ENCODE measurements at regions not wholly inside any gene's neighbourhood (a gene's known extent, or its start where the extent isn't known, plus 50 kb on each side); places are given as distances from the start of the nearest gene placed in this dataset.

GRCh38 chr3:39559543-39559942 lies 92.1 kb downstream of the MOBP start:
- TF ChIP-seq NR1H2 (CRISPR knock-in tag; IDR thresholded peaks at IDR 0.05) (no peak), EZH2 (IDR thresholded peaks at IDR 0.05; ENCODE audit: borderline replicate concordance, low read depth, low read length) (no peak), ETV1 (tag; conservative IDR thresholded peaks at IDR 0.05; ENCODE audit: low read depth) (no peak), ZNF140 (CRISPR knock-in tag; IDR thresholded peaks at IDR 0.05) (no peak)
- FAIRE-seq = no peak
- Histone ChIP-seq H3K27ac (ENCODE audit: extremely low read depth, low read depth, low read length) (no peak overlapping the region), H3K9me1 (ENCODE audit: control insufficient read depth, insufficient read depth, low read length) (no peaks in the 10 kb centered on the region), H2AFZ (ENCODE audit: low read depth, low read length) (no peak overlapping the region), H3K79me2 (ENCODE audit: control insufficient read depth, insufficient read depth, low read length) (no peaks in the 10 kb centered on the region), H3K9me3 (replicated peaks; ENCODE audit: control insufficient read depth, insufficient read depth, low read depth, low read length) (no peaks in the 10 kb centered on the region), H3K4me1 (replicated peaks in 1 of 2; ENCODE audit: control insufficient read depth in 2 of 2, insufficient read depth in 2 of 2, low read length in 2 of 2) (no peaks in the 10 kb centered on the region), H3K9ac (ENCODE audit: insufficient read depth in 1 of 2, low read depth in 2 of 2, low read length in 2 of 2) (no peak overlapping the region), H3K36me3 (ENCODE audit: control insufficient read depth, insufficient read depth, low read length) (no peaks in the 10 kb centered on the region), H3K4me2 (ENCODE audit: insufficient read depth, low read length) (no peak overlapping the region), H3K4me3 (no peak overlapping the region), H3K27me3 (ENCODE audit: control insufficient read depth in 2 of 2, insufficient read depth in 2 of 2, low read length in 2 of 2) (no peaks in the 10 kb centered on the region; a peak in 1 of 5 replicates), H4K20me1 (replicated peaks; ENCODE audit: control insufficient read depth, insufficient read depth, low read length) (no peaks in the 10 kb centered on the region)
- POLR2A ChIA-PET = no interaction called here
- no peak for DNase-seq (ENCODE audit: extremely low read depth in 1 of 4, low spot score in 3 of 4)
- intact Hi-C loops (cut with micrococcal nuclease) = no loop called here
- in situ Hi-C loops (cut with MboI) = no loop called here
- CTCF ChIA-PET (ENCODE audit: low intra/inter-chr PET ratio) = no interaction called here
- ATAC-seq = no peak
- no TSS peak for BruUV-seq (replicated peaks)

- in situ Hi-C loops (cut with MboI) (no loop called here), intact Hi-C loops (cut with micrococcal nuclease) (no loop called here)
- FAIRE-seq (no peak), DNase-seq (ENCODE audit: extremely low read depth in 1 of 4, low spot score in 3 of 4) (no peak), ATAC-seq (no peak)
- no peak overlapping the region for H2AFZ ChIP-seq (ENCODE audit: low read depth, low read length)
- CTCF ChIA-PET (ENCODE audit: low intra/inter-chr PET ratio) = no interaction called here
- H4K20me1 ChIP-seq (replicated peaks; ENCODE audit: control insufficient read depth, insufficient read depth, low read length) = no peaks in the 10 kb centered on the region
- no peaks in the 10 kb centered on the region for H3K9me1 ChIP-seq (ENCODE audit: control insufficient read depth, insufficient read depth, low read length)
- H3K27ac ChIP-seq (ENCODE audit: extremely low read depth, low read depth, low read length) = no peak overlapping the region
- H3K36me3 ChIP-seq (ENCODE audit: control insufficient read depth, insufficient read depth, low read length) = no peaks in the 10 kb centered on the region
- H3K27me3 ChIP-seq (ENCODE audit: control insufficient read depth in 2 of 2, insufficient read depth in 2 of 2, low read length in 2 of 2) = peaks cover 0 to 11% of the 10 kb centered on the region in 2 experiments; a peak in 1 of 5 replicates
- H3K4me3 ChIP-seq = no peak overlapping the region
- H3K9me3 ChIP-seq (replicated peaks; ENCODE audit: control insufficient read depth, insufficient read depth, low read depth, low read length) = no peaks in the 10 kb centered on the region
- no peak overlapping the region for H3K9ac ChIP-seq (ENCODE audit: insufficient read depth in 1 of 2, low read depth in 2 of 2, low read length in 2 of 2)
- no peak overlapping the region for H3K4me2 ChIP-seq (ENCODE audit: insufficient read depth, low read length)
- BruUV-seq (replicated peaks) = no TSS peak
- H3K4me1 ChIP-seq (replicated peaks in 1 of 2; ENCODE audit: control insufficient read depth in 2 of 2, insufficient read depth in 2 of 2, low read length in 2 of 2) = no peaks in the 10 kb centered on the region
- no peaks in the 10 kb centered on the region for H3K79me2 ChIP-seq (ENCODE audit: control insufficient read depth, insufficient read depth, low read length)
- POLR2A ChIA-PET = interaction anchor here (0.7 kb wide), 1 partner anchor 80 kb away, joined by 3 read pairs; no protein-coding TSS in a partner anchor
- TF ChIP-seq MAFG (tag; conservative IDR thresholded peaks at IDR 0.05) = no peak
- TF ChIP-seq ZNF766 (CRISPR knock-in tag; conservative IDR thresholded peaks at IDR 0.05) = no peak
- no peak for TF ChIP-seq PPARD (CRISPR knock-in tag; IDR thresholded peaks at IDR 0.05)
- no peak for TF ChIP-seq SMARCB1 (IDR thresholded peaks at IDR 0.05; ENCODE audit: insufficient read length, low read depth)
- TF ChIP-seq TBP (optimal IDR thresholded peaks at IDR 0.05; ENCODE audit: low read depth, low read length) = no peak
- TF ChIP-seq SMARCA4 (IDR thresholded peaks at IDR 0.05) = no peak
- no peak for TF ChIP-seq MCM3 (IDR thresholded peaks at IDR 0.05)
- no peak for TF ChIP-seq E2F5 (CRISPR knock-in tag; IDR thresholded peaks at IDR 0.05)
- TF ChIP-seq ZNF780A (CRISPR knock-in tag; IDR thresholded peaks at IDR 0.05) = no peak
- no peak for TF ChIP-seq SPI1 (IDR thresholded peaks at IDR 0.05; ENCODE audit: borderline replicate concordance, low read depth, low read length)
- TF ChIP-seq ZFPM2 (CRISPR knock-in tag; IDR thresholded peaks at IDR 0.05) = no peak
- TF ChIP-seq LARP7 (IDR thresholded peaks at IDR 0.05) = no peak
- TF ChIP-seq CTCF (IDR thresholded peaks at IDR 0.05 in 2 of 3, conservative IDR thresholded peaks at IDR 0.05 in 1 of 3; ENCODE audit: insufficient read depth in 2 of 3, low read depth in 1 of 3, low read length in 3 of 3) = no peak
These were observed 101.0 kb downstream of the MOBP start for GRCh38 chr3:39568508-39568907.

Measured in K562 (cell line).